Medulla oblongata (tissue), 1 donor: ENCODE measurements at regions not wholly inside any gene's neighbourhood (a gene's known extent, or its start where the extent isn't known, plus 50 kb on each side); places are given as distances from the start of the nearest gene placed in this dataset.
A peak's percentile ranks its signal among the peaks of the same experiment; 100 is the strongest.
"Not testable (repeated sequence)": the region's sequence is repeated elsewhere in the genome, so short reads cannot be mapped to it uniquely, and the experiment has no call there.

ENCODE experiments used
- DNase-seq: peaks from one replicate; pipeline ENCODE4 v3.0.0-alpha.2; 2015; ENCODE audit errors: extremely low spot score

DNA sequence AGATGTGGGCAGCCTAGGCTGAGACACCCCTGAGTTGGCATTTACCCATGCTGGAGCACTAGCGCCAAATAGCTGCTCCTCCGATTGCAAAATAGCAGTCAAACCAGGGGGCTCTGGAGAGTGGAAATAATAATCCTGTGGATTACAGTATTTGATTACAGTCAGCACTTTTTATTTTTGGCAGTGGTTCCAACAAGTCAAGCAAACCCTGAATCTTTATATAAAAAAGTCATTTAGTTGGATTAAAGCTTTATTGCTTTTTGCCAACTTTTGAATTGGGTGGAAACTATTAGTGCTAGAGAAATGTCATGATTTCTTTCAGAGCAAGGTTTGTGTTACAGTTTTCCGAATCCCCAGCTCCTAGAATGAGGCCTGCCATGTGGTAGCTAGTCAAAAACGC lies 99.3 kb upstream of the FAM20A start:
- DNase-seq, result no peak

DNA sequence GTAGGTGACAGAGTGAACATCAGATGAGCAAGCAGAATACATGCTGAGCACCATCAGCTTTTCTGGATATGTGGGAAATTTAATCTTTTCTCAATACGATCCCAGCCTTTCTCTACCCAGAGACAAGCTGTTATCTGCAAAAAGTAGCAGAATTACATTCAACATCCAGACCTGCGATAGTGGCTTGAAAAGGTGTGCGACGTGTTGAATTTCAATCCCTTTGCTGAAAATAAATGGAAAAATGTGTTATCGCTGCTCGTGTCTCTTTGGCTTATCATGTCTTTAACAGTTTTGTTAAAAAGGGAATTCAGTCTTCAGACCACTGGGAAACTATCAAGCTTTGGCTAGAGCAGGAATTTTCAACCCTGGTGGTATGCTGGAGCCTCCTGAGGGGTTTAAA lies 98.8 kb upstream of the FAM20A start:
- DNase-seq, result no peak

- peak; percentile 38 for DNase-seq
Observed at GRCh38 chr17:68698746-68699145, 97.6 kb upstream of the FAM20A start.

- DNase-seq, result no peak
Observed at GRCh38 chr17:68697850-68698361, 96.7 kb upstream of the FAM20A start.

- DNase-seq, result no peak
Observed at GRCh38 chr17:68695659-68696058, 94.5 kb upstream of the FAM20A start.

DNA sequence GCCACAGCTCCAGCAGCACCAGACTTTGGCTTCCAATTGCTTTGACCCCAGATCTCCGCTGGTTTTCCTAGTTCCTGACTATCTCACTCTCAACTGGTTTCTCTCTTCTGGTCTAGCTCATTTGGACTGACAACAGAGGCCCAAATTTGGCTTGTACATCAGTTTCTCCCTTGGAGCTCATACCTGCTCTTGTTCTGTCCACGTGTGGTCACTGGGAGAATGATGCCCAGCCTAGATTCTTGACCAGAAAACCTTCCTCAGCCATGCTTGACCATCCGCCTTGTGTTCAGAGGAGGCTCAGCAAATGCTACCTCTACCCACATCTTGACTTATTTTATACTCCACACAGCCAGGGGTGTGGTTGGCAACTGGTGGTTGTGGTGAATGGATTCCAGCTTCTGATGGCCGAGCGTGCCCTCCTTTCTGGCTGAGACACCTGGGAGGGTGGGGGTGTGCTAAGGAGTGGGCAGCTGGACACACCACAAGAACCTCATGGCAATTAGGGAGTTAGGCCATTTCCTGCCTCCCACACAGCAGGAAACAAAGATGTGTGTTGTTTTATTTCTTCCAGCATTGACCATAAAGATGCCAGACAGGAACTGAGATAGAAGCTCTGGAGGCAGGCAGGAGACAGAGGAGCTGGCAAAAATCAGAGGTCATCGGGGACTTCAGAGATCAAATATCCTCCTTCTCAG lies 93.8 kb upstream of the FAM20A start:
- no peak for DNase-seq

GRCh38 chr17:68693896-68694295 lies 92.7 kb upstream of the FAM20A start:
- DNase-seq, result no peak

GRCh38 chr17:68693466-68693865 lies 92.3 kb upstream of the FAM20A start:
- DNase-seq, result no peak

GRCh38 chr17:68686108-68686988 lies 85.2 kb upstream of the FAM20A start:
- no peak for DNase-seq

DNA sequence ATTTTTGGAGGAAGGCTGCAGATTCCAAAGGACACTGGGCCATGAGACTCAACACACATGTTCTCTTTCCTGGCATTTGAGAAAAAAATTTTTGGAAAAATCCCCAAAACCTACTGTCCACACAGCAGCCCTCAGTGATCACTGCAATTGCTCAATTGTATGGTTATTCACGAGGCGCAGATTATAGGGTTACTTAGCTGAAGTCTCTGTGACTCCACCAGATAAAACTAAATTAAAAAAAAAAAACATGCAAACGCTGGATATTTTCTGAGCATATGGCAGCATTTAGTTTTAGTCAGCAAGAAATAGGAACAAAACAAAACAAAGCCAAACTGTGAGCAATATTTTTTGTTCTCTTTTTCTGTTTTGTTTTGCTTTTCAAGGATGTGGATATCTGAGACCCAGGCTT lies 83.8 kb upstream of the FAM20A start:
- no peak for DNase-seq

DNA sequence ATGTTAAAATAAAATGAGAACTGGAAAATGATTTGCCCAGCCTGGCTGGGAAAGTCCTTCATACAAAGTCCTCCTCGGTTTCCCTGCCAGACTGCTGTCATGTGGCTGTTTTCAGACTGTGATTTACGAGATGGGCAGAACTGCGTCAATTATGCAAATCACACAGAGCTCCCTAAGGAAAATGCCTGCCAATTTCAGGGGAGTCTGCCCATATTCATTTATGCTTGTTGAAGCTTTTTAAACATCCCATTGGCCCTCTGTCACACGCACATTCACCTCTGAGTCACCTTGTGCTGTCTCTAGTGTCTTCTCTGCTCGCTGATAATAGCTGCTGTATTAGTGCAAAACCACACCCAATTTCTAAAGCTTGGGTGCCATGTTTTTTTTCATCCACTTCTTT lies 81.7 kb upstream of the FAM20A start:
- no peak for DNase-seq

GRCh38 chr17:68679882-68680281 lies 78.7 kb upstream of the FAM20A start:
- DNase-seq, result no peak

GRCh38 chr17:68676856-68677255 lies 75.7 kb upstream of the FAM20A start:
- no peak for DNase-seq

DNA sequence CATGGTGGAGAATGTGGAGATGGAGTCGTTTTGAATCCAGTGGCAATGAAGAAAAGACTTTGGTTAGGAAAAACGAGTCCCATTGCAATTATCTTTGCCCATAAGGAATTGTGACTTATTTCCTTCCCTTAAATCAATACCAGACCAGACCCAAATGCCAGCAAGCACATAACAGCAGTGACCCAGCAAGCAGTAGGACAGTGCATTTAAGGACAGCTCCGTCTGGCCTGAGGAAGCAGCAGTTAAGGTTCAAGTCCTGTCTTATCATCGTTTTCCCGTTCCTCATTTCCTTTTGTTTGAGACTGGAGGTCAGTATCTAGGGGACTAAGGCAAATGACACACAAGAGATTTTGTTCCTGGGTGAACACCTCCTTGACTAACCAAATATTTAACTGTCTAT lies 74.6 kb upstream of the FAM20A start:
- DNase-seq, result no peak

DNA sequence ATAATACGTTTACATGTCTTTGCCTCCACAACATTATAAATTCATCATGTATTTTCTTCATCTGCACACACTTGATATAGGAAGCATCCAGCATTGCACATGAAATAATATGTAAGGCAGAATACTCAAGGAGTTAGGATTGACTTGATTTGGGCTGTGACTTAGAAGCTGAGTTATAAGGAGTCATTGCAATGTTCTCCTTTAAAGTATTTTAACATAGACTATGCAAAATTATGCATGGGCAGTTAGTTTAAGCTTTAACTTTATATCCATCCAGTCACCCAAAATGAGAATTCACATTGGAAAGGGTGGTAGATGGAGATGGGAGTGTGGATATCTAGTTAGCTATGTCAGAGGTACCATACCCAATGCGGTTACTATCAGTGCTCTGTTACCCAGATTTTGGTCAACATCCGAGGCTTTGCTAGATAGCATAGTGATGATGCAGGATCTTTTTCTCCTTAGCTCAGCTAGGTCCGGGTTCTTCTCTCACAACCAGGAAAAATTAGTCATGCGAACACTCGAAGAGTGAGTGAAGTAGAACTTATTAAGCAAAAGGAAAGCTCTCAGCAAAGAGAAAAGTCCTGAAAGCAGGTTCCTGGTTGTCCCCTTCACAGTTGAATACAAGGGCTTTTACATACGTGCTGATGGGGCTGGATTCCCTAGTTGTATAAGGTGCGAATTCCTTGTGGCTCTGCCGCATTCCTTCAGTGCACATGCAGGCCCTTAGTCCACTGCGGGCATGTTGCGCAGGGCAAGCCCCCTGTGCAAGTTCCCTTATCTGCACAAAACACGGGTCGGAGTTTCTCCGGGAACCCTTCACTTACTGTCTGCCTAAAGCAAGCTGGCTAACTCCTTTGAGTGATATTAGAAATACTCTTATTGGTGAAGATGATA lies 73.1 kb upstream of the FAM20A start:
- no peak for DNase-seq

GRCh38 chr17:68670967-68671693 lies 70.0 kb upstream of the FAM20A start:
- DNase-seq, result no peak

- DNase-seq, result not testable (repeated sequence)
Observed at GRCh38 chr17:68666438-68666837, 65.3 kb upstream of the FAM20A start.

DNA sequence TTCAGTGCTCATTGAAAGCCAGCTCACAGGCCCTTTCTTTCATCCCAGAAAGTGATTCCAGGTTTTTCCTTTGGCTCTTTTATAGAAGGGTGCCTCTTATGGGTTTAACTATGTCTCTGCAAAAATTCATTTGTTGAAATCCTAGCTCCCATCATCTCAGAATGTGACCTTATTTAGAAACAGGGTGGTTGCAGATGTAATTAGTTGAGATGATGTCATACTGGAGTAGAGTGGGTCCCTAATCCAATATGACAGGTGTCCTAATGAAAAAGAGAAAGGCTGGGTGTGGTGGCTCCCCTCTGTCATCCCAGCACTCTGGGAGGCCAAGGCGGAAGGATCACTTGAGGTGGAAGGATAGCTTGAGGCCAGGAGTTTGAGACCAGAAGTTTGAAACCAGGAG lies 64.2 kb upstream of the FAM20A start:
- no peak for DNase-seq

DNA sequence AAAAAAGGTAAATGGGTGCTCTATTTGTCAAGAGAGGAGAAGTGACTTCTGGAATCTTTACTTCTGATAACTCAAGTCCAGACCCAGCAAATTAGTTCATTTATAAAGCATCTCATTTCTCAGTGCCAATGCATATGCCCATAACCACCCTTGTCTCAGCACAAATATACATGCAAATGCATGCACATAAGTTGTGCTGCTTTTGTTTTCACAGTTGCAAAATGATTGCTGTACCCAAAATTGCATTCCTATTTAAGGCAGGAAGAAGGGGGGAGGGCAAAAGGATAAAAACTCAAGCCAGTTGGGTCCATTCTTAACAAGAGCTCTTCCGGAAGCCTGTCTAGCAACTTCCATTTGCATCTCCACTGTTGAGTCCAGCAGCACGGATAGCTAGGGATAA lies 61.3 kb upstream of the FAM20A start:
- no peak for DNase-seq

DNA sequence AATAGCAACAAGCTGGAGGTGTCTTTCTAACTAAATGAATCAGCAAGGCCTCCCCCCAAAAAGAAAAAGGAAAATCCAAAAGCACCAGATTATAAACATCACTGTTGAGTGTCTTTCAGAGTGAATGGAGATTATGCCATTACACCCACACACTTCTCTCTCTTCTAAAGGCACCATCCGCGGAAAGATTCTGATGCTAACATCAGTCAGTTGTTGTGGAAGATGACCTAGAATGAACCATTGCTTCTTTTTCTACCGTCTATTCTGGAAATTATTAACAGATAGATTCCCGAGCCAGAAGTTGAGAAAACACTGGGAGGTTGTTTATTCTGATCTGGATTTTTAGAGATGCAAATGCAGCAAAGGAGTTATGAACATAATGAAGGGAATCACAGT lies 60.9 kb upstream of the FAM20A start:
- no peak for DNase-seq
